Osteoblast (primary cell): ENCODE measurements at regions not wholly inside any gene's neighbourhood (a gene's known extent, or its start where the extent isn't known, plus 50 kb on each side); places are given as distances from the start of the nearest gene placed in this dataset.

ENCODE experiments used
- DNase-seq: peaks from one replicate; pipeline ENCODE4 v3.0.0; 2011; ENCODE audit warnings: low spot score, mixed read lengths; ENCODE audit not compliant: insufficient read length; ENCODE audit errors: missing footprints
- H2AFZ ChIP-seq: 2 replicates; pipeline ENCODE4 v1.6.0; 2011; ENCODE audit warnings: mild to moderate bottlenecking, low read length
- H3K27ac ChIP-seq: 2 replicates; pipeline ENCODE4 v1.5.1; 2011; ENCODE audit warnings: mild to moderate bottlenecking, low read depth, low read length, moderate library complexity
- H3K27me3 ChIP-seq: 2 replicates; pipeline ENCODE4 v1.6.0; 2012; ENCODE audit warnings: mild to moderate bottlenecking, control low read depth, inconsistent platforms, low read length, moderate library complexity; ENCODE audit not compliant: insufficient read depth
- H3K36me3 ChIP-seq: 2 replicates; pipeline ENCODE4 v1.5.1; 2011; ENCODE audit warnings: mild to moderate bottlenecking, low read length, control low read depth, moderate library complexity; ENCODE audit not compliant: insufficient read depth
- H3K4me1 ChIP-seq: 2 replicates; pipeline ENCODE4 v1.5.1; 2011; ENCODE audit warnings: mild to moderate bottlenecking, low read length, control low read depth, moderate library complexity; ENCODE audit not compliant: insufficient read depth
- H3K4me2 ChIP-seq: 2 replicates; pipeline ENCODE4 v1.6.0; 2011; ENCODE audit warnings: mild to moderate bottlenecking, low read length; ENCODE audit not compliant: insufficient read depth
- H3K4me3 ChIP-seq: fragments of 200-600 bp; sonication (generic); 3 replicates; pipeline ENCODE4 v1.5.1; 2012; ENCODE audit warnings: mild to moderate bottlenecking, low read length, inconsistent platforms; ENCODE audit not compliant: insufficient read depth
- H3K79me2 ChIP-seq: 2 replicates; pipeline ENCODE4 v1.6.0; 2012; ENCODE audit warnings: mild to moderate bottlenecking, low read length, control low read depth, inconsistent platforms; ENCODE audit not compliant: insufficient read depth
- H3K9me3 ChIP-seq: 2 replicates; pipeline ENCODE4 v1.5.1; 2011; ENCODE audit warnings: low read depth, low read length, control low read depth
- H4K20me1 ChIP-seq: 2 replicates; pipeline ENCODE4 v1.6.0; 2012; ENCODE audit warnings: mild to moderate bottlenecking, low read length, control low read depth; ENCODE audit not compliant: insufficient read depth
- CTCF ChIP-seq: IDR thresholded peaks from 2 replicates; pipeline ENCODE4 v1.5.1; 2011; ENCODE audit warnings: mild to moderate bottlenecking, low read depth, low read length, moderate library complexity; ENCODE audit errors: extremely low read depth

- no peaks in the 10 kb centered on the region for H4K20me1 ChIP-seq
- H3K4me3 ChIP-seq = no peak overlapping the region
- no peaks in the 10 kb centered on the region for H3K36me3 ChIP-seq
- H3K4me2 ChIP-seq = no peak overlapping the region
- no peak overlapping the region for H2AFZ ChIP-seq
- no peak for TF ChIP-seq CTCF
- H3K4me1 ChIP-seq = no peaks in the 10 kb centered on the region
- H3K27ac ChIP-seq = no peak overlapping the region
- H3K27me3 ChIP-seq = no peaks in the 10 kb centered on the region
- H3K79me2 ChIP-seq = no peaks in the 10 kb centered on the region
- DNase-seq = no peak
- H3K9me3 ChIP-seq = no peaks in the 10 kb centered on the region
Measured at GRCh38 chr3:176078906-176079305, 1118.4 kb downstream of the TBL1XR1 start.

- Histone ChIP-seq H3K79me2 (no peaks in the 10 kb centered on the region), H2AFZ (no peak overlapping the region), H3K27ac (no peak overlapping the region), H3K27me3 (no peaks in the 10 kb centered on the region), H4K20me1 (no peaks in the 10 kb centered on the region), H3K9me3 (no peaks in the 10 kb centered on the region), H3K4me2 (no peak overlapping the region), H3K36me3 (no peaks in the 10 kb centered on the region), H3K4me3 (no peak overlapping the region), H3K4me1 (no peaks in the 10 kb centered on the region)
- DNase-seq = no peak
- TF ChIP-seq CTCF = no peak
Measured at GRCh38 chr3:176075491-176075890, 1121.8 kb downstream of the TBL1XR1 start.

GRCh38 chr3:176075046-176075445 is 1122.2 kb downstream of the TBL1XR1 start:
- Histone ChIP-seq H3K4me1 (no peaks in the 10 kb centered on the region), H3K4me2 (no peak overlapping the region), H3K27me3 (no peaks in the 10 kb centered on the region), H3K79me2 (no peaks in the 10 kb centered on the region), H4K20me1 (no peaks in the 10 kb centered on the region), H3K4me3 (no peak overlapping the region), H3K9me3 (no peaks in the 10 kb centered on the region), H3K27ac (no peak overlapping the region), H2AFZ (no peak overlapping the region), H3K36me3 (no peaks in the 10 kb centered on the region)
- no peak for TF ChIP-seq CTCF
- no peak for DNase-seq

DNA sequence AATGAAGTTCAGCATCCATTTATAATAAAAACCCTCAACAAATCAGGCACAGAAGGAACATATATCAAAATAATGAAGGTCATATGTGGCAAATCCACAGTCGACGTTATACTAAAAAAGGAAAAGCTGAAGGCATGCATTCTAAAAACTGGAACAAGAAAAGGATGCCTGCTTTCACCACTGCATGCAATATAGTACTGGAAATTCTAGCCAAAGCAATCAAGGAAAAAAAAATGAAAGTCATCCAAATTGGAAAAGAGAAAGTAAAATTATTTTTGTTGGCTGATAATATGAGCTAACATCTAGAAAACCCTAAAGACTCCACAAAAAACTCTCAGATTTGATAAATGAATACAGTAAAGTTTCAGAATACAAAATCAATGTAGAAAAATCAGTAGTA is 1123.2 kb downstream of the TBL1XR1 start:
- H3K4me2 ChIP-seq = no peak overlapping the region
- H2AFZ ChIP-seq = no peak overlapping the region
- no peaks in the 10 kb centered on the region for H3K27me3 ChIP-seq
- no peak for TF ChIP-seq CTCF
- H3K9me3 ChIP-seq = no peaks in the 10 kb centered on the region
- no peaks in the 10 kb centered on the region for H4K20me1 ChIP-seq
- H3K4me1 ChIP-seq = no peaks in the 10 kb centered on the region
- no peaks in the 10 kb centered on the region for H3K79me2 ChIP-seq
- no peaks in the 10 kb centered on the region for H3K36me3 ChIP-seq
- H3K27ac ChIP-seq = no peak overlapping the region
- H3K4me3 ChIP-seq = no peak overlapping the region
- DNase-seq = no peak
